HG03064 (cell line): ENCODE measurements at regions not wholly inside any gene's neighbourhood (a gene's known extent, or its start where the extent isn't known, plus 50 kb on each side); places are given as distances from the start of the nearest gene placed in this dataset.
"Not testable (repeated sequence)": the region's sequence is repeated elsewhere in the genome, so short reads cannot be mapped to it uniquely, and the experiment has no call there.

ENCODE experiments used
- ATAC-seq: cut with Tn5 transposase; IDR thresholded peaks from one replicate; pipeline ENCODE4 v1.9.1; 2021; ENCODE audit warnings: low read depth; ENCODE audit not compliant: unreplicated experiment

DNA sequence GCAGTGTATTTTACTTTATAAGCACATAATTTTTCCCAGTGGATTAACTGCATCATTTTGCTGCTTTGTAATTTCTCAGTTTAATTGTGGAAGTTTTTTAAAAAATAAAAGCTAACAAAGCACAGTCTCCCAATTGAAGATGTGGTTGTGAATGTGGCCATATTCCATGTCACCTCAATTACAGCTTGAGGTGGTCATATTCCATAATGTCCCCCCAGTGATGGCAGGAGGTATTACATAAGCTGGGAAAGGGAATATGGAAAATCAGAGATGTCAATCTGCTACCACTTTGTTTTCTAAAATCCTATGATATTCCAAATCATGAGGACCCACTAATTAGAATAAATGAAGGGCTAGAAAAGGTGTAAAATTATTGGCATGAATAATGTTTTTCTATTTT is 1672.0 kb upstream of the CDH9 start:
- no peak for ATAC-seq

DNA sequence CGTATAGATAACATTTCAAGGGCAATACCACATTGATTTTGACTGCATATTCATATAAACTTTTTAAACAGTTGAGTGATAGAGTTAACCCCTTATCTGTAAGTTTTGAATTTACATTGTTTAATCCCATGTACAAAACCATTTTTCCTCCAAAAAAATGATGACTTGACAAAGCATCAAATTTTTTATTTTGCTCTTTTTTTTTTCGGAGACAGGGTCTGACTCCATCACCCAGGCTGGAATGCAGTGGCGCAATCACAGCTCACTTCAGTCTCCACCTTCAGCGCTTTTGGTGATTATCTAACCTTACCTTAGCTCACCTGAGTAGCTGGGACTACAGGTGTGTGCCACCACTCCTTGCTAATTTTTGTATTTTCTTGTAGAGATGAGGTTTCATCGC is 1670.1 kb upstream of the CDH9 start:
- no peak for ATAC-seq

DNA sequence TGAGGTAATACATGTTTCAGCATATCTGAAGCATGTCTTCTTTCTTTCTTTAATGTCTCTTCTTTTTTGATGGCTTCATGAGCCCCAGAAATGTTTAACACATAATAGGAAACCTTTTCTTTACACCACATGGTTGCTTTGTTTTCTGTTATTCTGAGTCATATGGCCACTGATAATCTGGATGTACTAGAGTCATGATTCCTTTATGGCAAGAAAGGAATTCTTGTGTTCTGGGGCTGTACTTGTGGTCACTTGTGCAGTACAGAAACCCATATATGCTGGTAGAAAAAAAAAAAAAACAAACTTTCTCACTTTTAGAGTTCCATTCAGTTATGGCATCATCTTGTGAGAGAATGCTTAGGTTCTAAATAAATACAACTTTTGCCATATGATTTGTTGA is 1669.3 kb upstream of the CDH9 start:
- no peak for ATAC-seq

DNA sequence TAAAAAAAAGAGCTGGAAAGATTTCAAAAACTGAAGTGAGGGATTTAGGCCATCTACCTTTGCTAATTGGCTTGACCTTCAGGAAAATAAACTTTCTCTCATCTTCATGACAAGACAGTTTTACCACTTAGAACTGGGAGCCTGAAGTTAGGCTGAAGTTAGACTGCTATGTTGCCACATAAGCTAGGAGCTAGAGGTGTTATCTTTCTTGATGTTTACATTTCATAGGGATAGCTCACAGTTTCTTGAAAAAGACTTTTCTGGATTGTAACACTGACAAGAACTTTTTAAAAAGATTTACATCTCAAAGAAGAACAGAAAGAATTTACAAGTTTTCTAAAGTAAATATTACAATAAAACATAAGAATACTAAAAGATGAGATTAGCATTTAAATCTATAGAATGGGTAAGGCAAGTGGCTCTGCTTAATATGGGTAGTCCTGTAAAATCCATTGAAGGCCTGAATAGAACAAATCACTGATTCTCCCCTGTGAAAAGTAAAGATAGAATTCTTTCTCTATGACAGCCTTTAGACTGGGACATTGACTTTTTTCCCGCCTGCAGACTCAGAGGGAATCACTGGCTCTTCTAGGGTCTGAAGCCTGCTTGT is 1665.4 kb upstream of the CDH9 start:
- no peak for ATAC-seq

DNA sequence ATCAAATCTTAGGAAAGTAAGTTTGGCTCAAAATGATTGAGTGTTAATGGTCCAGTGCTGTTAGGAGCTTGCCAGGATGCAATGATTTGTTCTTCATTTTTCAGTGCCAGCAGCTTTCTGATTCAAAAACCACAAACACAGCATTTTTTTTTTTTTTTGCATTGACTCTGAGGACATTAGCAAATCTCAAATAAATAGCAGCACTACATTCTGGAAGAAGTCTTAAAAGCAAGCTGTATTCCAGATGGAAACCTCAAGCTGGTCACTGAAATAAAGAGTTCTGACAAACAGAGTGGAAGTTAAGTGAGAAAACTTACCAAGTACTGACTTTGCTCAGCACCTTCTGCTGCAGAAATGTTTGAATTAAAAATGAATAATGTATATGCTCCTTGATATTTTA is 1653.1 kb upstream of the CDH9 start:
- no peak for ATAC-seq

DNA sequence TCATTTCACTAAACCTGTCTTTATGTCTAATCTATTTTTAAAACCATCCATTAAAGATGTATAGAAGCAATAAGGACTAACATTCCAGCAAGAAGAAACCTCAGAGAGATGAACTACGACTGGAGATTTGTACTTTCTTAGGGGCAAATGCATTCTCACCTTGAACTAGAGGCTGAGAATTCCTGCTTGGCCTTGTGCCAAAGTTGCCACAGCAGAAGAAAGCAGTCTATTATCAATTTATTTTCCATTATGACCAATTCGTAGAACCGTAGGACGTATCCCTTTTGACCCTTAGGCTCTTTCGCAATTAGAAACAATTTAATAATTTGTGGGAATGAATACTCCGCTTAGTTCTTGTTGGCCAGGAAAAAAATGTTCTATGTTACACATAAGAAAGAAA is 1647.4 kb upstream of the CDH9 start:
- no peak for ATAC-seq

DNA sequence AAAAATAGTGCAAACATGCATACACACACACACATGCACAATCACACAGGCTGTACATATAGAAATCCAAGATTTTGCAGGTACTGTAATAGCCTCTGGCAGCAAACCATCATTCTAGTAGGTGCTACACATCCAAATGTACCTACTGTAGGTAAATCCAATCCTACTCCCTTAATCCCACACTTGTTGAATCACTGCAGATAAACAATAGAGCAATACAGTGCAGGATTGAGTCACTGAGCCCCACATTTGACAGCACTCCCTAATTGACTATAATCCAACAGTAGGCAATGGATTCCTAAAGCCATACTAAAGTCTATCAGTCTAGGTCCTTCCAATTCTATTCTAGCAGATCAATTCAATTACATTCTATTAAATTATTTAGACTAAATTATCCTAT is 1640.5 kb upstream of the CDH9 start:
- no peak for ATAC-seq

DNA sequence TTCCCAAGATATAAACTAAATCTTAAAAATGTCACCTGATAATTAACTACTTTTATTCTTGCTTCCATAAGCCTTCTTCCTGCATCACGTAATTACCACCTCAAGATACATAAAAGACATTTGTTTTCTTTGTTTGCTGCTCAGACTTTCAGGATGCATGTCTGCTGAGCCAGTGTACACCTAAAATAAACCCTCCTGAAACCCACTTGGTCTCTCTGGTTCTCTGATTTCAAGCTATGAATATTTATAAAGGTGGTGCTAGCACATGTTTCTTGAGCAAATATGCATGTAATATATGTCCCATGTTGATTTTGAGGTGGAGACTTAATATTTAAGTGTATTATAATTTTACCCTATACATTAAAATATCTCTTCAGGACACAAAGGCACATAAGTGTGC is 1627.7 kb upstream of the CDH9 start:
- no peak for ATAC-seq

DNA sequence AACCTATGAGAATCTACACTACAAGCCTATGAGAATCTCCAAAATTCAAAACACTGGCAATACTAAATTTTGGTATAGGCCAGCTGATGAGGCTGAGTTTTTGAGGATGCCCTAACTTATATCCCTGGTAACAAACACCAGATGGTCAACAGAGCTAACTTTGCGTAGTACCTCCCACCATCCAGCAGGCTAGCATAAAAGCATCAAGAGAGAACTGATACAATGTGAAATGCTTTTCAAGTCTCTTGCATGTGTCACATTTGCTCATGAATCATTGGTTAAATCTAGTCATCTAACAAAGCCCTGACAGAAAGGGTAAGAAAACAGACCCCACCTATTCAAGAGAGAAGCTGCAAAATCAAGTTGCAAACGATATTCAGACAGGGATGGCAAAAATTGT is 1609.7 kb upstream of the CDH9 start:
- ATAC-seq: no peak

DNA sequence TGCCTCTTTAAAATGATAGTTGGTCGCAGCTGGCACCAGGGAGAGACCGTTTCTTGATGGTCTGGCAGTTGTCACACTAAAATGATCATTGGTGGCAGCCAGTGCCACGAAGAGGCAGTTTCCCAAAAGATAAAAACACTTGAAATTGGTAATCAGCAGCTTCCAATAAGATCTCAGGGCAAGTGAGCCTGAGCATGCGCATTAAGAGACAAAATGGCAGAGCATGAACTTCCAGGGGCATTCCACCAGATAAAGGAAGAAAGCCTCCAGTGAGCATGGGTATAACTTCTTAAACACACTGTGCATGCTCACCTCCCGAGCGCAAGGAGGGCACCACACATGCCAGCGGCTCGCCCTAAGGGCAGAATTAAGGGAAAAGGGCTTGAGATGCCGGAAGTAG is 1594.2 kb upstream of the CDH9 start:
- no peak for ATAC-seq

DNA sequence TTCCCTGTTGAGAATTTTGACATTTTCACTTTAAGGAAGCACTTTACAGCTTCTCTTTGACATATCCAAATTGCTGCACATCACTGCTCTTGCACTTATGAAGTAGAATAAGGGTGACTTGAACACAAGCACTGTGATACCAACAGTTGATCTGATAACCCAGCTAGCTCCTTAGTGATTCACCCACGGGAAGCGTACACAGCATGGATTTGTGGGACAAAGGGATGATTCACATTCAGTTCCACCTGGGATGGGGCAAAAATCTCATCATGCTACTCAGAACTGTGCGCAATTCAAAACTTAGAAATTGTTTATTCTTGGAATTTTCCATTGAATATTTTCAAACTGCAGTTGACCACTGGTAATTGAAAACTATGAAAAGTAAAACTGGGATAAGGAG is 1565.5 kb upstream of the CDH9 start:
- ATAC-seq: no peak

DNA sequence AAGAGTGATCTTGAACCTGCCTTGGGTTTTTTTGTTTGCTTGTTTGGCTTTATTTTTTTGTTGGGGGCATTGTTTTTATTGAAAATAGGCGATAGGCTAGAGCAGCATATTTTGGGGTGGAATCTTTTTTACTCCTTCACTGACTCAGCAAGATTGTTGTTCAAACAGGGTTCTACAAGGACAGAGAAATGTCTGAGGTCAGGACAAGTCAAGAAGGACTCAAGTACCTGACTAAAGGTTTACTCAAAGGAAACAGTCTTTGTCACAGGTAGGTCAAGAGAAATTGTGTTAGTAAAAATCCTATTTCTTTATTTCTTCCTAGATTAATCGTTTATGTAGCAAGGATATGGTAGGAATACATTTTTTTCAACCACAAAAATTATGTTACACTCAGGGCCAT is 1564.0 kb upstream of the CDH9 start:
- ATAC-seq: no peak

DNA sequence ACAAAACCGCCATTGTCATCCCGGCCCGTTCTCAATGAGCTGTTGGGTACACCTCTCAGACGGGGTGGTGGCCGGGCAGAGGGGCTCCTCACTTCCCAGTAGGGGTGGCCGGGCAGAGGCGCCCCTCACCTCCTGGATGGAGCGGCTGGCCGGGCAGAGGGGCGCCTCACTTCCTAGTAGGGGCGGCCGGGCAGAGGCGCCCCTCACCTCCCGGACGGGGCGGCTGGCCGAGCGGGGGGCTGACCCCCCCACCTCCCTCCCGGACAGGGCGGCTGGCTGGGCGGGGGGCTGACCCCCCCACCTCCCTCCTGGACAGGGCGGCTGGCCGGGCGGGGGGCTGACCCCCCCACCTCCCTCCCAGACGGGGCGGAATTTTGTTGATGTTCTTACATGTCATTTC is 1558.3 kb upstream of the CDH9 start:
- ATAC-seq: not testable (repeated sequence)

DNA sequence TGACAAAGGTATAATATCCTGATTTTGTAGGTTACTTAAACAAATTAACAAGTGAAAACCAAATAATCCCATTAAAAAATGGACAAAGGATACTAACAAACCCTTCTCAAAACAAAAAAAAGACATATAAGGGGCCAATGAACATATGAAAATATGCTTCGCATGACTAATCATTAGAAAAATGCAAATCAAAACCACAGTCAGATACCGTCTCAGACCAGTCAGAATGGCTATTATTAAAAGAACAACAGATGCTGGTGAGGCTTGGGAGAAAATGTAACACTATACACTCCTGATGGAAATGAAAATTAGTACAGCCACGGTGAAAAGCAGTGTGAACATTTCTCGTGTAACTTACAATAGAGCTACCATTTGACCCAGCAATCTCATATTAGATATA is 1542.2 kb upstream of the CDH9 start:
- no peak for ATAC-seq

DNA sequence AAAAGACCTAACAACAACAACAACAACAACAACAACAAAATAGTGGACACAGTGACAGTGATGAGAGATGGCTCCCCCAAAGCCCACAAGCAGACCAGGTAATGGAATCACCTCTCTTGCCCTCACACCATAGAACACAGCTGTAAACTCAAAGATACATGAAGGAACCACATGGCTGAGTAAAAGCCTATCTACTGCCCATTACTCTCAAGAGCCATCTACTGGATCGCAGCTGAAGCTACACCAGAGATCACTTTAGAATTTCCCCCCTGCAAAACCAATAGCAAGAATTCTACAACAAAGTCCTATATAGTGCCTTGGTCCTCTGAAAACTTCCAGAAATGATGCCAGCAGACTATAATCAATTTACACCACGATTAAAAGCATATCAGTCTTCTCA is 1537.6 kb upstream of the CDH9 start:
- ATAC-seq: no peak

DNA sequence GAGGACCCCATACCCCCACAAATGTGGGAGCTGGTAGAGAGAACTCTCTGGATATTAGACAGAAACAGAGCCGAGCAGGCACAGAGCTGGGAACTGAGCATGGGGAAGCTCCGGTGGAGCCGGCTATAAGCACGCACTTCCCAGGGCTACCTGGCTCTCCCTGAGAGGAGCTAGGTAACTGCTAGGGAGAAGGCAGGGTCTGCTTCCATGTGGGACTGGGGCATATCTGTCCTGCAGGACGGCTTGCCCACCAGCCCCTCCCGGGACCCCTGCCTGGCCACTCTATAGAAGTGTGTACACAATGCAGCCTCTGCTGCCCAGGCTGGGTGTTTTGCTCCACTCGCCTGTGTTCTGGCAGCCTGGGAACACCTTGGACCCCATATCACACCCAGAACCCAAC is 1537.0 kb upstream of the CDH9 start:
- no peak for ATAC-seq

DNA sequence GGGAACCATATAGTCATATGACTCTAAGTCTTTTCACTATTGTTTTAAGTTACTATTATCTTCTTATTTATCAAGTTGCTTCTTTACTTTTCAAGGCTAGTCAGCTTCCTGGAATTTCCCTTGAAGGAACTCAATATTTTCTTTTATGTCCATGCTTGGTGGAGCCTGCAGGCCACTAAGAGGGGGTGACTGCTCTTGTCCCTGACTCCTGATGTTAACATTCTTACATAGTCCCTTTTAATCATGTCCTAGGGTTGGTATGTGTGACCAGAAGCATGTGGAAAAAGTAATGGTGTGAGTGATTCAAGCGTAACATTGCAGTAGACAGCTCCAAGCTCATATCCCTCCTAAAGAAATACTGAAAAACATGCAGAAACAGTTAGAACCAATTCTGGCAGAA is 1536.2 kb upstream of the CDH9 start:
- ATAC-seq: no peak

DNA sequence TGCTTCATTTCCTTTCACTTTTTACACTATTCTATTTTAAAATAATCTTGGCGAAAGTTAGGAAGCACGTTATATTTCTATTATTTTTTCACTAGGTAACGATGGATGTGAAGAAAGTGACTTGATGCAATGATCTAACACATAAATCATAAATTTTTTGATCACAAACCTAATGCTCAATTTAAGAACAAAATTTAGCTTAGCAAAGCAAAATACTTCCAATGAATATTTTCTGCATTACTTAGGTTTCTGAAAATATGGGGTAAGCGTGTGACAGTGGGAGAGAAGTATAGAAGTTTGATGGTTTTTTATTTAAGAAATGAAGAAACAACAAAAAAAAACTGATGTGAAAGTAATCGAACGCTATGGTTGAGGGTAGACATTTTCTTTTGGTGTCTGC is 1528.7 kb upstream of the CDH9 start:
- no peak for ATAC-seq

DNA sequence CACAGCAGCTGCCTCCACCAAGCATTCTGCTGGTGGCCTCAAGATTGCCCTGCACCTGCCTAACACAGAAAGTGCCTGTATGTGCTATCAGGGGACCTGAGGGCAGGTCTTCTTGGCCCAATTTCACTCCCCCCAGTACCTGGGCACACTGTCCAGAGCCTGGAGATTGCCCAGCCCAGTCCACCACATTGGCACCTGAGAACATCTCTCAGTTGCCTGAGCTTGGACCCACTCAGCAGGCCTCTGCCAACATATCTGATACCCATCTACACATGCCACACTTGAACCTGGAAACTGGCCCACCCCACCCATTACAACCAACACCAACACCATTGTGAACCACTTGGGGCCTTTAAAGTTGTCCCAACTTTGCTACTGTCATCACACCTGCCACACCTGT is 1523.1 kb upstream of the CDH9 start:
- ATAC-seq: no peak

DNA sequence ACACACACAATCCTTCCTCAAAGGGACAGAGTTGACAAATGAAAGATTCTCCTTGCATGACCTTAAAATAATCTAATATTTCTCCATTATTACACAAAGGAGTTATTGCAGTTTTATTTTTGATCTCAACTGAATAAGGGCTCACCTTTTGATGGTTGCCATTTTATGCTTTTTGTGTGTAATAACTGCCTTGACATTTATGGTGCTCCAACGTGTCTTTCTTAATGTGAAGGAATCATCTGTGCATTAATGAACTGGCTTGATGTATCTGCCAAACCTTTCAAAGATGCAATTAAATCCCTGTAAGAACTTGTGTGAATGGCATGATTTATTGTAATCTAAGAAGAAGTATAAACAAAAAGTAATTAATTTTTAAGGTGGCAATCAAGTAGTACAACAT is 1519.8 kb upstream of the CDH9 start:
- ATAC-seq: no peak

DNA sequence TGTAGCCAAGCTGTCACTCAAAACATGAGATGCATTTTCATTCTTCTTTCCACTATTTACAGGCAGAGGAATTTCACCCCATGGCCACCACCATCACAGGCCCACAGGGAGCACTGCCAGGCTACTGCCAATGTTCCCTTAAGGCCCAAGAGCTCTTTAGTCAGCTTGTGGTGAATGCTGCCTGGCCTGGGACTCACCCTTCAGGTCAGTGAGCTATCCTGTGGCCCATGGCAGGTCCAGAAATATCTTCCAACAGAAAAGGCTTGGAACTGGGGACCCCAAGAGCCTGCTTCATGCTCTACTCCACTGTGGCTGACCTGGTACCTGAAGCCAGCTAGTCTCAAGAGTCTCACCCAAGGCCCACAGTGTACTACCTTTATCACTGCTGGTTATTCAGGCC is 1518.7 kb upstream of the CDH9 start:
- ATAC-seq: no peak

DNA sequence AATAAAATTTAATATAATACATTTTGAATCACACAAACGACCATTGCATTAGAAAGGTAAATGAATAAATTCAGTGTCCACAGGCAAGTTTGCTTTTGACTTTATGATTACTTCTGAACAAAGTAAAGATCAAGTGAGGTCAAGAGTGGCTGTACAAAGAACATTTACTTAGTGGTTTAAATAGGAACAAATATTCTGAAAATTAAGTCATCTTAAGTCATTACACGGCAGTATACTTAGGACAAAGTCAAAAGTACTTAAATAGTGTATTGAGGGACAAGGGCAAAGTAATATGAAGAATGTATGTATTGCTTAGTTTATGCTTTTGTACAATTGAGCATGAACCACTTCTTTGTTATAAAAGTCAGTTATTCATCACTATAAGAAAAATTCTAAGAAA is 1511.2 kb upstream of the CDH9 start:
- ATAC-seq: no peak

DNA sequence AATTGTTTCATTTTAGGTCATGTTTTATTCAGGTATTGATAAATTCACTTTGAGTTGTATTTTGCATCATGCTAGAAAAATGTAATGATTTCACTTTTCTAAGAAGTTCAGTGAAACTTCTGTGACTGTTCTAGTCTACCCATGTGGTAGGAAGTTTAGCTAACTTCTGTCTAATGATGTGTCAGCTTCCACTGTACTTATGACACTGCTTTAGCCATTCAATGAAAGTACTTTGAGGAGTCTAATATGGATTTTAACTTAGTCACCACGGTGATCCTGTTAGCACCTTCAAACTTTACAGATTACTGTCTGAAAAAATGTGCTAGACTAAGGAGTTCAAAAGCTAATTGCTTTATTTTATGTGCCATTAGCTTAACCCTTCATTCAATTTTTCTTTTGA is 1510.5 kb upstream of the CDH9 start:
- ATAC-seq: no peak
